ENCODE measurements at regions not wholly inside any gene's neighbourhood (a gene's known extent, or its start where the extent isn't known, plus 50 kb on each side); places are given as distances from the start of the nearest gene placed in this dataset.
"Not testable (repeated sequence)": the region's sequence is repeated elsewhere in the genome, so short reads cannot be mapped to it uniquely, and the experiment has no call there.

DNA sequence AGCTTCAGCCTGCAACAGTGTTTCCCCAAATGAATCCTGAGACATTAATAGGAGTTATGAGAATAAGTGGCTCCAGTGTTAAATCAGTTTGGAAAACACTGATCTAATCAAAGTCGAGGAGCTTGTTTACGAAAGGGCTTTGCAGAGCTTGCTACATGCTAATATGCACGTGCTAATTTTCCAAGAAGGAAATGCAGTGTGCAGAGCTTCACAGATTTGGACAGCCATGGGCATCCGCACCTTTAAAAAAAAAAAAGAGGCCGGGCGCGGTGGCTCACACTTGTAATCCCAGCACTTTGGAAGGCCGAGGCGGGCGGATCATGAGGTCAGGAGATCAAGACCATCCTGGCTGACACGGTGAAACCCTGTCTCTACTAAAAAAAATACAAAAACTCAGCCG is 79.7 kb upstream of the LMO2 start:
- DNase-seq (ENCODE audit: low read depth in 2 of 2), result not testable (repeated sequence)

GRCh38 chr11:33970984-33971466 is 79.1 kb upstream of the LMO2 start:
- DNase-seq (ENCODE audit: low read depth in 2 of 2), result no peak

GRCh38 chr11:33967451-33967850 is 75.6 kb upstream of the LMO2 start:
- DNase-seq (ENCODE audit: low read depth in 2 of 2), result no peak

- no peak for DNase-seq (ENCODE audit: low read depth in 2 of 2)
These were observed 73.2 kb upstream of the LMO2 start for GRCh38 chr11:33965032-33965431.

GRCh38 chr11:33959855-33960400 is 68.1 kb upstream of the LMO2 start:
- DNase-seq (ENCODE audit: low read depth in 2 of 2), result no peak

DNA sequence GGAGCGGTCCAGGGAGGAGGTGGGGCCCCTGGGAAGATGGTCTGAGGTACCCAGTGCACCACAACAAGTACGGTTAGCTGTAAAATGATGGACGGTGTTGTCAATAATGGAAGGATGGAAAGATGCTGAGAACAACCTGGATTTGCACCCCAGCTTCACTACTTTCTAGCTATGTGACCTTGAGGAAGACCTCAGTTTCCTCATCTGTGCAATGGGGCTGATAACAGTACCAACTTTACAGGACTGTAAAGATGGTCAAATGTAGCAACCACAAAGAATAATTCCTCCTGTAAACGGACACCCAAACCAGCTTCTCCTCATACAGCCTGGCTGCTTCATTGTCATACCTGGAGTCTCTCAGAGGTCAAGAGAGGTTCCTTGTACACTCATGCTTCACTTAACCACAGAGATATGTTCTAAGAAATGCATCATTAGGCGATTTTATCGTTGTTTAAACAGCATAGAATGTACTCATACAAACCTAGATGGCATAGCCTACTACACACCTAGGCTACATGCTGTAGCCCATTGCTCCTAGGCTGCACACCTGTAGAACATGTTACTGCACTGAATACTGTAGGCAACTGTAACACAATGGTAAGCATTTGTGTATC is 65.5 kb upstream of the LMO2 start:
- DNase-seq (ENCODE audit: low read depth in 2 of 2), result no peak

DNA sequence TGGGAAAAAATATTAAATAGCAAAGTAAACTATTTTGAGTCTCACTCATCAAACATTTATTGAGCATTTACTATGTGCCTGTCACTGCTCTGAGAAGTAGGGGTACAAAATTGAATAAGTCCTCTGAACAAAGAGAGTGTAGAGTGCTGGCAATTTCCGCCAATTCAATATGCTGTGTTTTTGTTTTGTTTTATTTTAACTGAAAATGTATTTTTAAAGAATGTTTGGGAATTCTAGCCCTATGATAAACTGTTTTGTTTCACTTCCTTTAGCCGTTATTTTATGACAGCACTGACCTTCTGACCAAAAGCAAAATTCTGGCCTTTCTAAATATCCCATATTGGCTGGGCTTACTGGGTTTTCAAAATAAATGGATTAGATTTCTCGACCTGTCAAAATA is 64.7 kb upstream of the LMO2 start:
- DNase-seq (ENCODE audit: low read depth in 2 of 2), result no peak

DNA sequence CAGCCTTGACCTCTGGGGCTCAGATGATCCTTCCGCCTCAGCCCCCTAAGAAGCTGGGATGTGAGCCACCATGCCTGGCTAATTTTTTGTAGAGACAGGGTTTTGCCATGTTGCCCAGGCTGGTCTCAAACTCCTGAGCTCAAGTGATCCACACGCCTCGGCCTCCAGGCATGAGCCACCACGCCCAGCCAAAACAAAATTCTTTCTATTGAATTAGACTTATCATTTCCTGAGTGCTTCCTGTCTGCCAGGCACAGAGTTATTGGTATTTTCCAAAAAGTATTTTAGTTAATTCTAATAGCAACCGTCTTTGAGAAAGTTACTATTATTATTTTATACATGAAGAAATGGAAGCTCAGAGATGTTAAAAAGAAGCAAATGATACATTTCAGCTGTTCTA is 61.4 kb upstream of the LMO2 start:
- no peak for DNase-seq (ENCODE audit: low read depth in 2 of 2)

GRCh38 chr11:33952805-33953204 is 60.9 kb upstream of the LMO2 start:
- DNase-seq (ENCODE audit: low read depth in 2 of 2), result no peak

DNA sequence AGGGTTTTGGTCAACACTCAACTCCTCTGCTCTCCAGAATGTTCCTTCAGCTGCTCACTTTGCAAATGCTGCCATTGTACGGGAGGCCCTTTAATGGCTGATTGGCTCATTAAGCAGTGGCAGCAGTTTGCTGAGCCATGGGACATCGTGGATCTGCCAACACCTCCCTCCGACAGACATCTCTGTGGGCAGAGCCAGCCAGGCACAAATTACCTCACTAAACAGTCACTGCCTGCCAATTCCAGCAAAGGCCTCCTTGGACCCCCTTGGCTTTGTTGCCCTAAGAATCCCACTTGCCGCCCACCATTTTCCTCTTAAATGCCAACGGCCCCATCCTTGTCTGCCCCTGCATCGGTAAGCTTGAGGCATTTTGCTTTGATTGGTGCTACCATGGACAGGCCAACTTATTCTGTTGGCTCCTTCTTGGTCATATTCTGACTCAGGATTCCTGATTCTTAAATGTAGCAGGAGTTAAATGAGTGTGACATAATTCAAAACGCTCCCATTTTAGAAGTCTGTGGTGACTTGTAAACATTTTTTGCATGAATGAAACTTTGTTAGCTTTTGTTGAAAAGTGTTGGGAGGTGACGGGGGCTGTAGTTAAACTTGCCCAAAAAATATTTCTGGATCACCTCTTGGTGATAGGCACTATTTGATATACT is 57.5 kb upstream of the LMO2 start:
- no peak for DNase-seq (ENCODE audit: low read depth in 2 of 2)

- no peak for DNase-seq (ENCODE audit: low read depth in 2 of 2)
These were observed 56.6 kb upstream of the LMO2 start for GRCh38 chr11:33948494-33948893.

GRCh38 chr11:33947918-33948317 is 56.0 kb upstream of the LMO2 start:
- DNase-seq (ENCODE audit: low read depth in 2 of 2), result not testable (repeated sequence)

DNA sequence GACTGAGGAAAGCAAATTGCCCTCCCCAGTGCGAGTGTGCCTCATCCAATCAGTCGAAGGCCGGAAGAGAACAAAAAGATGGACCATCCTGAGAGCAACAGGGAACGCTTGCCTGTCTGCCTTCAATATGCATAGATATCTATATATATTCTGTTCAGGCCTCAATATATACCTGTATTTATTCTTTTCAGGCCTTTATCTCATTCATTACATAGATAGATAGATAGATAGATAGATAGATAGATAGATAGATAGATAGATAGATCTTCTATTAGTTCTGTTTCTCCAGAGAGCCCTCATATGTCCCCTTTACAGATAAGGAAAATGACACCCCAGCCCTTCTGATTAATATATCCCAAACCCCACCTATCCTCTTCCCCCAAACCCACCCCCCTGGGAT is 55.1 kb upstream of the LMO2 start:
- no peak for DNase-seq (ENCODE audit: low read depth in 2 of 2)

- no peak for DNase-seq (ENCODE audit: low read depth in 2 of 2)
These were observed 53.8 kb upstream of the LMO2 start for GRCh38 chr11:33945481-33946268.

DNA sequence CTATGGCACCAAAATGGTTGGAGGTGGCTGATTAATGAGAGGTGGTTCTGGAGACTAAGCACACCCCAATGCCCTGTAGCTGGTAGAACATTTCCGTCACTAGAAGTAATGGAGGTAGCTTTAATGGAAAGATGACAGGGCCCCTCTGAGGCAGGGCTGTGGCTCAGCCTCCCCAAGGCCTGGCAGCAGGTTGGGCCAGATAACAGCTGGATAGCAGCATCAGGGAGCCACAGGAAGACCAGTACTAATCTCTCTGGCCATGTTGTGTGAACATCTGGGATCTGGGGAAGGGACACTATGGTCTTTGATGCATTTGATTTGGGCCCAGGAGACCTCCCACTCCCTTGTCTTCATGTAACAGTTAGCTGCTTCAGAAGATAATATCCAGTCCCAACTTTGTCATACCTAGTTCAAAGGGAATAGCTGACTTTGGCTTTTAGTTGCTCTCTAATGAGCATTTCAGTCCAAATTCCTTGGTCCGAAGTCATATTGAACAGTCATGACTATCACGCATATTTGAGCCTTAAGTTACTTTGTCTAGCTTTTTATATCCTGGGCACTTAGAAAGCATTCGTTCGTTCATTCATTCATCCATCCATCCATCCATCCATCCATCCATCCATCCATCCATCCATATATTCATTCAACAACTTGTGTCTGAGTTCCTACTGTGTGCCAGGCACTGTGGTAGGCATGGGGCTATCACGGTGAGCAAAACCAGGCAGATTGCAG is 53.0 kb upstream of the LMO2 start:
- no peak for DNase-seq (ENCODE audit: low read depth in 2 of 2)

DNA sequence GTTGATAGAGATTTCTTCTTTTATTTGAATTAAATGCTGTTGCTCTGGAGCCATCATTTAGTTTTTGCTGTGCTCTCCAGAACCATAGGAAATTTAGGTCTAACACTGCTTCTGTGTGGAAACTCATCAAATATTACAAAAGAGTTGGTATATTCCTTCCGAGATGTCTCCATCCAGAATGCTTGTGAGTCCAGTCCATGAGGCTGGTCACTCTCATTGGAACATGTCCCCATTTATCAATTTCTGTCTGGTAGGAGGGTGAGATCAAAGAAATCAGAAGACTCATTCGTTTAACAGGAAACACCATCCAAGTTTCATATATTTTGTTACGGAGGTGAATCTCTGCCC is 52.4 kb upstream of the LMO2 start:
- DNase-seq (ENCODE audit: low read depth in 2 of 2), result no peak

- DNase-seq (ENCODE audit: low read depth in 2 of 2), result no peak
These were observed 51.1 kb upstream of the LMO2 start for GRCh38 chr11:33942954-33943353.

- no peak for DNase-seq (ENCODE audit: low read depth in 2 of 2)
These were observed 49.8 kb upstream of the LMO2 start for GRCh38 chr11:33941637-33942160.
